Psoas muscle (tissue), 7 donors: ENCODE measurements at regions not wholly inside any gene's neighbourhood (a gene's known extent, or its start where the extent isn't known, plus 50 kb on each side); places are given as distances from the start of the nearest gene placed in this dataset.
"Not testable (repeated sequence)": the region's sequence is repeated elsewhere in the genome, so short reads cannot be mapped to it uniquely, and the experiment has no call there.

Source experiments
- ATAC-seq, 4 donors: fragments of 200-7000 bp; cut with Tn5 transposase; one replicate each; pipeline ENCODE4 v1.9.1; 2020; ENCODE audit warnings: moderate library complexity in 3 of 4, mild to moderate bottlenecking in 2 of 4
- DNase-seq, 2 donors: peaks; one replicate each; pipeline ENCODE4 v3.0.0-alpha.2; 2020
- H3K27ac ChIP-seq: fragments of 200-600 bp; one replicate; pipeline ENCODE4 v1.8.0; 2022
- H3K27me3 ChIP-seq, 3 donors: fragments of 200-600 bp in 1 of 3; one replicate each; pipeline versions ENCODE4 v1.6.1 to v1.8.0; 2013 to 2022; ENCODE audit warnings: low read length in 2 of 3, mild to moderate bottlenecking in 2 of 3, moderate library complexity in 1 of 3; ENCODE audit not compliant: insufficient read depth in 3 of 3
- H3K36me3 ChIP-seq, 2 donors: fragments of 200-600 bp in 1 of 2; one replicate each; pipeline versions ENCODE4 v1.6.1 to v1.8.0; 2013 to 2022; ENCODE audit warnings: low read depth in 1 of 2, mild to moderate bottlenecking in 1 of 2, moderate library complexity in 1 of 2; ENCODE audit not compliant: insufficient read depth in 1 of 2
- H3K4me1 ChIP-seq: fragments of 200-600 bp; one replicate; pipeline ENCODE4 v1.8.0; 2022
- H3K4me3 ChIP-seq: fragments of 200-600 bp; one replicate; pipeline ENCODE4 v1.8.0; 2022; ENCODE audit warnings: mild to moderate bottlenecking
- H3K9me3 ChIP-seq: fragments of 200-600 bp; one replicate; pipeline ENCODE4 v1.8.0; 2022
- WGBS, 3 donors: extraction: QIAGEN DNeasy Blood & Tissue Kit; methylation state at CpG; one replicate each; pipeline versions ENCODE4 v1.1.6 to v1.1.7; 2013; 5-methylcytosine and 5-hydroxymethylcytosine counted together
- intact Hi-C, 2 donors: fragments of 100-400 bp; cut with DNase I; formaldehyde crosslinking; loops; one replicate each; pipeline versions ENCODE4 v1.11.0 to v1.14.2; 2022
- donor health status: healthy with polysubstance abuse.
- donor health status: DM: no; HTN: no; CAD: no; lungs with moderate emphysema.
- donor health status: Bipolar disorder and iron deficiency.
- donor health status: healthy.
- donor health status: DM: yes; HTN: yes; CAD: no.
- donor health status: DM: no; HTN: no; CAD: no.
- donor health status: DM: yes; HTN: yes; CAD: no.

DNA sequence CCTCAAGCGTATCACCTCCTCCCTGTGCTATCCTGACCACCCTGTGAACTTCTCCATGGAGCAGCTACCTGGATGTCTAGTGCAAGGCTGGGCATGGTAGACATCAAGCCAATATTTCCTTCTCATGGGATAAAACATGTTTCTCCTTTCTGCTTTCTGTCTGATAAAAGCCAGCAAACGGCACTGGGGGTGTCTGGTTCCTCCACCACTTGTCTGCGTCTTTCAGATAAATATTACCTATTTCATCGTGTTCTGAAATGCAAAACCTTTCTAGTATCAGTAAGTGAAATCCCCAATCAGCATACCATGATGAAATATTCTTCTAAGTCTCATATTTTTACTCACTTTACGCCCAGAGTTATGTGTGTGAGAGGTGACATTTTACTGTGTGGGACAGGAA is 340.2 kb downstream of the BCL2L11 start:
- WGBS, 3 donors, result 92 to 96% (median 95%) methylated on average over 5 of the region's 5 CpGs
- ATAC-seq, H3K27ac ChIP-seq, H3K27me3 ChIP-seq, H3K36me3 ChIP-seq, intact Hi-C loops, DNase-seq, H3K4me1 ChIP-seq, H3K4me3 ChIP-seq, H3K9me3 ChIP-seq: not testable (repeated sequence)

DNA sequence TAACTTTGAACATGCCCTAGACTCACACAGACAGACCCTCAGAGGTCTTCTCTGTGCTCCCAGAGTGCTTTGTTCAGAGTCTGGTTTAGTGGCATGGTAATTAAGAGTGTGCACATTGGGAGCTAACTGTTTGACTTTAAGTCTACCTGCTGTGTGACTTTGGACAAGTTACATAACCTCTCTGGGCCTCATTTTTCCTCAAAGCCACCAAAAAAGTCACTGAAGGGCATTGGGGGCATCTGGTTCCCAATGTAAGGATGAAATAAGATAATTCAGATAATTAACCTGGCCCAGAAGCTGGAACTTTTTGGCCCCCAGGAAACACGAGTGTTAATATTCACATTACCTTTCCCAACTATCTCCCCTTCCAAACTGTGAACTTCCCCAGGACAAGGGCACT is 341.1 kb downstream of the BCL2L11 start:
- intact Hi-C loops, ATAC-seq, H3K4me1 ChIP-seq, H3K27ac ChIP-seq, H3K36me3 ChIP-seq, DNase-seq, H3K27me3 ChIP-seq, H3K9me3 ChIP-seq, H3K4me3 ChIP-seq: not testable (repeated sequence)
- 96 to 100% (median 100%) methylated on average over 1 of the region's 1 CpG for WGBS, 3 donors

DNA sequence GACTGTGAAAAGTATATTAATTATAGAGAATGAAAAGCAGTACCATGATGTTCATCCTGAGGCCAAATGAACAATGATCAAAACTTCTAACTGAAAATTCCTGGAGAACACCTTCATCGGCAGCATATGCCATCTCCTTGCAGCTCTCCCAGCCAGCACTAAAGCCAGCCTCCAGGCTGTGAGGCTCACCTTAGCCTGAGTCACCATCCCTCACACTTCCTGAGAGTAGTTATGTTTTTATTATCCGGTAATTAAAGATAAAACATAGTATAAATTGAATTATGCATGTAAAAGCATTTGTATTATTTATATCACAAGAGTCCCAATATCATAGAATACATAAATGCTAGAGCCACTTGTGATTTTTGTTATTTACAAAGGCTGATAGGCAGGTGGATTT is 341.9 kb downstream of the BCL2L11 start:
- DNase-seq, H3K36me3 ChIP-seq, H3K4me3 ChIP-seq, ATAC-seq, H3K27ac ChIP-seq, H3K9me3 ChIP-seq, H3K27me3 ChIP-seq, intact Hi-C loops, H3K4me1 ChIP-seq: not testable (repeated sequence)
- WGBS, 3 donors, result 79 to 100% (median 93%) methylated on average over 1 to 2 of the region's 2 CpGs

DNA sequence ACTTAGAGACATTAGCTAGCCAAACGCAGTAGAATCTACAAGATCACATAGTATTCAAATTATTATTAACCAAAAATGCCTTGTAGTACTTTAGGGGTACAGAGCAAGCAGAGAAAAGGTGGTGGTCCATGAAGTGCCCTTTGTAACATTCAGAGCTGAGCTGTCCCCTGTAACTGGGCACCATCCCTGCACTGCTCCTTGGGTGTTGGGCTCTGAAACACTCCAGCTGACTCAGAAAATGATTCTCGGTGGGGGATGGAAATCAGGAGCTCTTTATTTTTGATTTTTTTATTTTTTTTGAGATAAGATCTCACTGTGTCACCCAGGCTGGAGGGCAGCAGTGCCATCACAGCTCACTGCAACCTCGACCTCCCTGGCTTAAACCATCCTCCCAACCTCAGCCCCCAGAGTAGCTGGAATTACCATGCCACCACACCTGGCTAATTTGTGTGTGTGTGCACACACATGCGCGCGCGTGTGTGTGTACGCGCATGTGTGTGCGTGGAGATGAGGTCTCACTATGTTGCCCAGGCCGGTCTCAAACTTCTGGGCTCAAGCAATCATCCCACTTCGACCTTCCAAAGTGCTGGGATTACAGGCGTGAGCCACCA is 342.6 kb downstream of the BCL2L11 start:
- H3K36me3 ChIP-seq, H3K27me3 ChIP-seq, H3K4me3 ChIP-seq, H3K4me1 ChIP-seq, H3K9me3 ChIP-seq, intact Hi-C loops, H3K27ac ChIP-seq, DNase-seq: not testable (repeated sequence)
- WGBS, 3 donors, result 77 to 94% (median 79%) methylated on average over 8 to 11 of the region's 13 CpGs
- peak in 2 of 4 donors; percentile 7 to 41 for ATAC-seq

DNA sequence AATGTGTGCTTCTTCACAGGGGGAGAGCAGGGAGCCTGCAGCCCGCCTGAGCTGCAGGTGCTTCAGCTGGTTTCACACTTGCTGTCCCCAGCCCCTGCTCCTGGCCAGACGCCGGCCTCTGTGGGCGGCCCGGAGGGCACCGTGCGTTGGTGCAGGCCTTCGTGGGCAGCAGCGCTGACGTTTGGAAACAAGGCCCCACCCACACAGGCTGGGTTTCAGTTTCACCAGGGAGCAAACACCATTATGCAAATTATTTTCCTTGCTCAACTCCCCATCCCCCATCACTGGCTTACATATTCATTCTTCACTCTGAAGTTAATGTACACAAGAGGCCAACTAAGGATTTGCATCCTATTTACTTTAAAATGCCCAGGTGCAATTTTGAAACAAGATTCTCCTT is 343.2 kb downstream of the BCL2L11 start:
- H3K9me3 ChIP-seq, H3K36me3 ChIP-seq, H3K4me3 ChIP-seq, intact Hi-C loops, H3K27ac ChIP-seq, H3K27me3 ChIP-seq, H3K4me1 ChIP-seq, DNase-seq: not testable (repeated sequence)
- no CpG with 5 or more reads among the region's 10 CpGs for WGBS, 3 donors
- peak; percentile 85 to 92 (median 86) for ATAC-seq

DNA sequence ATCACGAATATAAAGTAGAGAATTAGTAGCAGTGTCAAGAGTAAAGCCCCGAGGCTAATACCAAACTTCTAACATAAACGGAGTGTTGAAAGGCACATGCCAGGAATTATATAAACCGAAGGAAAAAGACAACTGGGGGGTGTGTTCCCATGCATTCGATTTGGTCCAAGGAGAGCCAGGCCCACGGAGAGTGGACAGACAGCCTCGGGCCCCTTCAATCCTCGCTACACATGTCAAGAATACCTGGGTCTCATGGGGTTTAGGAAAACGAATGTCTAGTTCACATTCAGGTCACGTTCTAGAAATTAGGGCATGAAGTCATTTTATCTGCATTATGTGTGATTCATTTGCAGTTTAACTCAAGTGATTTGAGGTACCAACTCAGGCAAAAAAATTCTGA is 343.7 kb downstream of the BCL2L11 start:
- 20 to 49% (median 42%) methylated on average over 6 to 7 of the region's 10 CpGs for WGBS, 3 donors
- intact Hi-C loops, H3K4me3 ChIP-seq: not testable (repeated sequence)

DNA sequence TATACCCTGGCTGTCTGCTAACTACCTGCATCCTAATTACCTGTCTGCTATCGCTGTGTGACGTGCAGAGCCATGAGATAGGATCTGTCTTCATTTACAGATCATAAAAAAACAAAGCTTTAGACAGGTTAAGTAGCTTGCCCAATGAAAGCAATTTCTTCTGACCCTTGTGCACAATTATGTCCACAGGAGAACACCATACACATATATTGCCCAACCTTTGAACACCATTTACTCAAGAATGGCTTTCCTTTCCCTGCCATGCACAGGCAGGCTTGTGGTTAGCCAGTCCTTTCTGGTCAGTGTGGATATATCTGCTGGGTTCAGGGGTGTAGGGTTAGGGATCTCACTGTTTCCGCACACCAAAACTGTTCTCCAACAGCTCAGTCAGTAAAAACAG is 344.8 kb downstream of the BCL2L11 start:
- DNase-seq, H3K4me3 ChIP-seq, intact Hi-C loops, ATAC-seq, H3K27me3 ChIP-seq, H3K36me3 ChIP-seq, H3K4me1 ChIP-seq, H3K27ac ChIP-seq, H3K9me3 ChIP-seq: not testable (repeated sequence)
- 97 to 100% (median 100%) methylated on average over 3 of the region's 3 CpGs for WGBS, 3 donors

More for the DNA sequence above, 343.7 kb downstream of the BCL2L11 start:
- not testable (repeated sequence) for H3K9me3 ChIP-seq, H3K36me3 ChIP-seq, H3K27me3 ChIP-seq, H3K27ac ChIP-seq, DNase-seq, H3K4me1 ChIP-seq
- ATAC-seq, result peak in 2 of 4 donors; percentile 19 to 26

DNA sequence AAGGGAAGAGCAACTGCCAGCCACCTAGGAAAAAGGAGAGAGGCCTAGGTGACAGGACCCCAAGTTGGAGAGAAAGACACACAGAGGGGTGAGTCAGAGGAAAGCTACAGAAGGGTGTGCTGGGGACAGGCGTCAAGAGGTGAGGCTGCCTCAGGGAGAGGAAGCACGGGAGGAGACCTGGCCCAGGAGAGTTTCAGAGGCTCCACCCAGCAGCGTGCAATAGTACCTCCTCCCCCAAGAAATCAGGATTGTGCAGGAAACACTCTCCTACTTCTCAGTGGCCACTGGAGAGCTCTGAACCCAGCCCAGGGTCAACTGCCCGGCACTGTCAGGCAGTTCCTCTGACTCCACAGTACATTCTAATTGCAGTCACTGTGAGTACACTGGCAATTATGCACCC is 346.0 kb downstream of the BCL2L11 start:
- not testable (repeated sequence) for H3K4me3 ChIP-seq
- peak in 2 of 4 donors; percentile 27 to 28 for ATAC-seq

DNA sequence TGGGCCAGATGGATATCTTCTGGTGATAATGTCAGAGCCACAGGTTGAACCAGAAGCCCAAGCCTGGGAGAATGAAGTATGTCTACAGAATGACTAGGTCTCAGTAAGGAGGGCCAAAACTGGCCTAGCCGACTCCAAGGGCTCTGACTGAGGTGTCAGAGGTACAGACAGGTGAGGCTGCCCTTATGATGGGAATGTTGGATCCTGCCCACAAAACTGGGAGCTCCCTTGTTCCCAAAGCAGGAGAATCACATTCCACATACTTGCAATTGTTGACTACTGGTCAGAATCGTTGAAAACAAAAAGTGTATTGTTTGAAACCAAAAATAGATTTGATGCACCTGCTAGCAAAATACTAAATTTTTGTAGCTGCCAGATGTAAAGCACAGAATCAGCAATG is 350.2 kb downstream of the BCL2L11 start:
- 10 to 43% (median 34%) methylated on average over 1 to 2 of the region's 2 CpGs for WGBS, 3 donors
- H3K27me3 ChIP-seq, result not testable (repeated sequence)

More for the DNA sequence above, 346.0 kb downstream of the BCL2L11 start:
- intact Hi-C loops, H3K27ac ChIP-seq, H3K27me3 ChIP-seq, H3K9me3 ChIP-seq, DNase-seq, H3K4me1 ChIP-seq, H3K36me3 ChIP-seq: not testable (repeated sequence)
- WGBS, 3 donors, result 70 to 79% (median 77%) methylated on average over 3 to 4 of the region's 4 CpGs

DNA sequence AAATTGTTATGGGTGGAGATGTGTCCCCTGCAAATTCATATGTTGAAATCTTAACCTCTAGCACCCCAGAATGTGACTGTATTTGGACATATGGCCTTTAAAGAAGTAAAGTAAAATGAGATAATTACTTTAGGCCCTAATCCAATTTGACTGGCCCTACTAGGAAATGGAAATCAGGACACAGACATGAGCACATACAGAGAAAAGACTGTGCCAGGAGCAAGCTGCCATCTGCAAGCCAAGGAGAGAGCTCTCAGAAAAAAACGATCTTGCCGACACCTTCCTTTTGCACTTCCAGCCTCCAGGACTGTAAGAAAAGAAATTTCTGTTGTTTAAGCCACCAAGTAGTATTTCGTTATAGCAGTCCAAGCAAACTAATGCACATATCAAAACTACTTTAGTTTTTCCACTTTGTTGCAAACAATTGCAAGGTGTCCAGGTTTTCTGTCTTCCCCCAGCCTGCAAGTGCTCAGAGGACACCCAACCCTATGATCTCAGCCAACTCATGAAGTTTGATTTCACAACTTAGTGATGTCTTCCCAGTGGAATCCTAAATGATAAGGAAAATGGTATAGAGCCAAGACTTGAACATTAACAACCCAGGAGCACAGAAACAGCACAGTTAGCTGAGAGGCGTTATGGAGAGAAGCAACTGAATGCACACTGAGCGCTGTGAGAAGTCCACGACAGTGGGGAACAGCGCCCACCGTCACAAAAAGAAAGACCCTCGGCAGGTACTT is 351.2 kb downstream of the BCL2L11 start:
- peak in 1 of 4 donors; percentile 25 for ATAC-seq

More for the DNA sequence above, 350.2 kb downstream of the BCL2L11 start:
- intact Hi-C loops, H3K27ac ChIP-seq, H3K4me3 ChIP-seq, DNase-seq, H3K36me3 ChIP-seq, ATAC-seq, H3K4me1 ChIP-seq, H3K9me3 ChIP-seq: not testable (repeated sequence)

DNA sequence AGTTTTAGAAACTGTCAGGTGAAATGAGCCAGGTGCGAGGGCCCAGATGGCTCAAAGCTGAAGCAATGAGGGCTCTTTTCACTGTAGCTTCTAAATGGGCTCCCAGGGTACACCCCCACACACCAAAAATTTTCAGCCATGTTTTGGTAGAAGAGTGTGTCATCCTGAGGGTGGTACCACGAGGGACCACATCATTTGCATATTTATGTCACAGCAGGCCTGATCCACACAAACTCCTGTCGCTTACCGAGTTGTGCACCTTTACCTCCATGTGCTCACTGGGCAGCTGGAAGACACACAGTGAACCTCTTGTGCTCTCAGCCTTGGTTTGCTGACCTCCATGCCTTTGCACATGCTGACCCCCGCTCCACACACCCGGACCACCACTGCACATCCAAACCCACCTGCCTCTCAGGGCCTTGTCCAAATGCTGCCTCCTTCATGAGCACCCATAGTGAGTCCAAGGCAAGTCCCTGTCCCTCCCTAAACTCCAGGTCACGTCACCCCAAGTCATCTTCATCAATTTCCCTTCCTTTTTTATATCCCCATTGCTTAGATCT is 352.2 kb downstream of the BCL2L11 start:
- ATAC-seq, intact Hi-C loops: not testable (repeated sequence)
- WGBS, 3 donors, result 86 to 87% (median 86%) methylated on average over 6 to 7 of the region's 7 CpGs

More for the DNA sequence above, 351.2 kb downstream of the BCL2L11 start:
- H3K4me1 ChIP-seq, H3K27me3 ChIP-seq, DNase-seq, H3K4me3 ChIP-seq, H3K36me3 ChIP-seq, H3K9me3 ChIP-seq, H3K27ac ChIP-seq, intact Hi-C loops: not testable (repeated sequence)
- WGBS, 3 donors, result 86 to 98% (median 89%) methylated on average over 5 to 9 of the region's 9 CpGs

More for the DNA sequence above, 352.2 kb downstream of the BCL2L11 start:
- H3K27ac ChIP-seq, H3K36me3 ChIP-seq, H3K4me1 ChIP-seq, H3K4me3 ChIP-seq, H3K27me3 ChIP-seq, H3K9me3 ChIP-seq, DNase-seq: not testable (repeated sequence)
